GM12891 (cell line): ENCODE measurements at regions not wholly inside any gene's neighbourhood (a gene's known extent, or its start where the extent isn't known, plus 50 kb on each side); places are given as distances from the start of the nearest gene placed in this dataset.

Experiments used
- POLR2A ChIP-seq: IDR thresholded peaks from 2 replicates; pipeline ENCODE4 v1.6.1; 2011; ENCODE audit warnings: low read depth, low read length, control low read depth
- SPI1 ChIP-seq: IDR thresholded peaks from 2 replicates; pipeline ENCODE4 v1.6.1; 2011; ENCODE audit warnings: low read depth, low read length, control low read depth

DNA sequence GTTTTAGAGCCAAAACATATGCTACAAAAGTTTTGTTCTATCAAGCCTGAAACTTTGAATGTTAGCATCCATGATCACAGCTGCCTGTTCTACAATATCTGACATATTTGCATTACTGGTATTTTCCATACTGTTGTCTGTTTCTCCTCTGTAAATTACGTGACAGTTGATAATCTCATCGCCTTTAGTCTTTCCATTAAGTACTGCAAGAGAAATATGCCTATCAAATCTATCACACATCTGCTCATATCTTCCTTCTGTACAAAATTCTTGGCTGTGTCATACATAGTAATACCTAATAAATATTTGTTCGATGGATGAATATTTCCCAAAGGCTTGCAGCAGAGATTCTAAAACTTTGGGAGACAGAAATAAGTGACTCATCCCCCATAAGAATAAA is 717.3 kb downstream of the OTOL1 start:
- TF ChIP-seq SPI1: no peak
- no peak for TF ChIP-seq POLR2A
